Bone marrow (tissue), 2 donors: ENCODE measurements at regions not wholly inside any gene's neighbourhood (a gene's known extent, or its start where the extent isn't known, plus 50 kb on each side); places are given as distances from the start of the nearest gene placed in this dataset.

Experiments
- DNase-seq, 2 donors: peaks; one replicate each; lab custom pipeline; 2025; lab: John Stamatoyannopoulos, UW

GRCh38 chr9:134214386-134214765 is 50.0 kb upstream of the RNU6ATAC start:
- no peak for DNase-seq

- DNase-seq, result no peak
These were observed 50.5 kb upstream of the RNU6ATAC start for GRCh38 chr9:134214766-134215419.

- no peak for DNase-seq
These were observed 51.0 kb upstream of the RNU6ATAC start for GRCh38 chr9:134215420-134215698.

GRCh38 chr9:134215699-134216448 is 51.5 kb upstream of the RNU6ATAC start:
- peak in 1 of 2 donors; percentile 55 for DNase-seq

- DNase-seq, result no peak
These were observed 52.1 kb upstream of the RNU6ATAC start for GRCh38 chr9:134216449-134216951.

- DNase-seq, result no peak
These were observed 52.6 kb upstream of the RNU6ATAC start for GRCh38 chr9:134216961-134217360.

- peak in 1 of 2 donors; percentile 27 for DNase-seq
These were observed 53.3 kb upstream of the RNU6ATAC start for GRCh38 chr9:134217431-134218210.

GRCh38 chr9:134218230-134218629 is 53.9 kb upstream of the RNU6ATAC start:
- no peak for DNase-seq

GRCh38 chr9:134219646-134220060 is 55.3 kb upstream of the RNU6ATAC start:
- no peak for DNase-seq

- no peak for DNase-seq
These were observed 55.9 kb upstream of the RNU6ATAC start for GRCh38 chr9:134220311-134220710.

GRCh38 chr9:134221273-134222017 is 57.1 kb upstream of the RNU6ATAC start:
- DNase-seq, result no peak

- DNase-seq, result no peak
These were observed 57.7 kb upstream of the RNU6ATAC start for GRCh38 chr9:134222018-134222573.

GRCh38 chr9:134223091-134223490 is 58.7 kb upstream of the RNU6ATAC start:
- no peak for DNase-seq

GRCh38 chr9:134223591-134224122 is 59.3 kb upstream of the RNU6ATAC start:
- DNase-seq, result no peak

GRCh38 chr9:134224127-134224526 is 59.8 kb upstream of the RNU6ATAC start:
- no peak for DNase-seq

- no peak for DNase-seq
These were observed 60.3 kb upstream of the RNU6ATAC start for GRCh38 chr9:134224567-134225093.

GRCh38 chr9:134225186-134225585 is 60.8 kb upstream of the RNU6ATAC start:
- DNase-seq, result no peak

- no peak for DNase-seq
These were observed 61.5 kb upstream of the RNU6ATAC start for GRCh38 chr9:134225816-134226215.

- DNase-seq, result no peak
These were observed 62.0 kb upstream of the RNU6ATAC start for GRCh38 chr9:134226221-134226930.
